Vagina (tissue), 2 donors: ENCODE measurements at regions not wholly inside any gene's neighbourhood (a gene's known extent, or its start where the extent isn't known, plus 50 kb on each side); places are given as distances from the start of the nearest gene placed in this dataset.

Source experiments
- CTCF ChIP-seq, 3 experiments: fragments of 450-650 bp in 2 of 3; fragments of 200-600 bp in 1 of 3; sonication (generic) in 1 of 3; IDR thresholded peaks; one replicate each; pipeline ENCODE4 v1.5.1; 2017 to 2019; ENCODE audit warnings: antibody characterized with exemption in 3 of 3, mild to moderate bottlenecking in 2 of 3, moderate library complexity in 2 of 3
- POLR2A ChIP-seq, 2 donors: fragments of 450-650 bp; IDR thresholded peaks; one replicate each; pipeline ENCODE4 v1.6.1; 2017; ENCODE audit warnings: antibody characterized with exemption in 2 of 2, mild to moderate bottlenecking in 2 of 2, moderate library complexity in 2 of 2

DNA sequence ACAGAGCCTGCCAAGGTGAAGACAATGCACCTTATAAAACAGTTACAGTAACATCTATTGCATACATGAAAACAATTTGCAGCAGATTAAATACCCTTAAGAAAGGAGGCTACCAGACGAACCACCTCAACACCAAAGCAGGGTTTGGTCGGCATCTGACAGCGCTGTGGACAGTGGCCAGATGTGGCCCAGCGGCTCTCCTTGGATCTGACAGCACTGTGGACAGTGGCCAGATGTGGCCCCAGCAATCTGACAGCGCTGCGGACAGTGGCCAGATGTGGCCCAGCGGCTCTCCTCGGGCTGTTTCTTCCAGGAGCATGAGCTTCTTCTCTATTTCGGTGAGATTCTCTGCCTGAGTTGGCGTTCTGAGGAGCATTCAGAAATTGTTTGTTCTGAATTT, 211.6 kb downstream of the ANKRD30B start:
- no peak for TF ChIP-seq CTCF (IDR thresholded peaks at IDR 0.05)
- TF ChIP-seq POLR2A (IDR thresholded peaks at IDR 0.05), result no peak
